Right lobe of liver (tissue), 4 donors: ENCODE measurements at regions not wholly inside any gene's neighbourhood (a gene's known extent, or its start where the extent isn't known, plus 50 kb on each side); places are given as distances from the start of the nearest gene placed in this dataset.

ENCODE experiments used
- POLR2A ChIP-seq: fragments of 450-650 bp; IDR thresholded peaks from one replicate; pipeline ENCODE4 v1.6.1; 2017; ENCODE audit warnings: antibody characterized with exemption, mild to moderate bottlenecking
- TF ChIP-seq, protein P1 (sequence below), 4 donors: fragments of 200-600 bp in 3 of 4; fragments of 450-650 bp in 1 of 4; IDR thresholded peaks; one replicate each; pipeline versions ENCODE4 v1.5.1 to v1.8.0; 2016 to 2022; ENCODE audit warnings: antibody characterized with exemption in 4 of 4, mild to moderate bottlenecking in 2 of 4
- donor health status: DM: no; HTN: no; CAD: no.
- donor health status: DM: no; HTN: no; CAD: no.
- donor health status: DM: no; HTN: yes; CAD: no.

DNA sequence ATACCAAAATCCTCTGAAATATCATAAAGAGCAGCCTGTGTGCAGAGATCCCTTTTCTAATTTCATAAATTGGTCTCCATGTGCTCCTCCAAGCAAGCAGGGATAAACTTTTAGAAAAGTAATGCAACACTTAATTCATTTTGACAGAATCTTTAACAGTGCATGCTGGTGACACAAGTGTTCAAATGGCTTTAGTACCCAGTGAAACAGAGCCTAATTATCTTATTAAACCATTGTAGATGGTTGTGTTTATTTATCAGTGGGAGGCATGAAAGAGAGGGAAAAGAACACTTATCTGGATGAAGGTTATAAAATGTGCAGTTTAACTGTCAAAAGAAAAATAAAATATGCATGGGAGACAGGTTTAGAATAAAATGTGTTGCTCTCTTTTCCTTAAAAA is 945.0 kb upstream of the PCDH20 start:
- TF ChIP-seq, protein P1, sequence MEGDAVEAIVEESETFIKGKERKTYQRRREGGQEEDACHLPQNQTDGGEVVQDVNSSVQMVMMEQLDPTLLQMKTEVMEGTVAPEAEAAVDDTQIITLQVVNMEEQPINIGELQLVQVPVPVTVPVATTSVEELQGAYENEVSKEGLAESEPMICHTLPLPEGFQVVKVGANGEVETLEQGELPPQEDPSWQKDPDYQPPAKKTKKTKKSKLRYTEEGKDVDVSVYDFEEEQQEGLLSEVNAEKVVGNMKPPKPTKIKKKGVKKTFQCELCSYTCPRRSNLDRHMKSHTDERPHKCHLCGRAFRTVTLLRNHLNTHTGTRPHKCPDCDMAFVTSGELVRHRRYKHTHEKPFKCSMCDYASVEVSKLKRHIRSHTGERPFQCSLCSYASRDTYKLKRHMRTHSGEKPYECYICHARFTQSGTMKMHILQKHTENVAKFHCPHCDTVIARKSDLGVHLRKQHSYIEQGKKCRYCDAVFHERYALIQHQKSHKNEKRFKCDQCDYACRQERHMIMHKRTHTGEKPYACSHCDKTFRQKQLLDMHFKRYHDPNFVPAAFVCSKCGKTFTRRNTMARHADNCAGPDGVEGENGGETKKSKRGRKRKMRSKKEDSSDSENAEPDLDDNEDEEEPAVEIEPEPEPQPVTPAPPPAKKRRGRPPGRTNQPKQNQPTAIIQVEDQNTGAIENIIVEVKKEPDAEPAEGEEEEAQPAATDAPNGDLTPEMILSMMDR (IDR thresholded peaks at IDR 0.05) = no peak
- TF ChIP-seq POLR2A = no peak
